Chondrocyte (in vitro differentiated cells): ENCODE measurements at regions not wholly inside any gene's neighbourhood (a gene's known extent, or its start where the extent isn't known, plus 50 kb on each side); places are given as distances from the start of the nearest gene placed in this dataset.
"Not testable (repeated sequence)": the region's sequence is repeated elsewhere in the genome, so short reads cannot be mapped to it uniquely, and the experiment has no call there.

Experiments
- DNase-seq: peaks from one replicate; pipeline ENCODE4 v3.0.0; 2021; ENCODE audit warnings: mixed read lengths, low spot score
- H3K27ac Mint-ChIP-seq: one replicate; pipeline ENCODE4 v1.8.0; 2021; ENCODE audit warnings: mild to moderate bottlenecking, moderate library complexity, mixed read lengths; ENCODE audit not compliant: unreplicated experiment
- H3K27me3 Mint-ChIP-seq: 2 replicates; pipeline ENCODE4 v1.8.0; 2021; ENCODE audit warnings: low read depth, mixed read lengths
- H3K36me3 Mint-ChIP-seq: 2 replicates; pipeline ENCODE4 v1.8.0; 2021; ENCODE audit warnings: low read depth, mixed read lengths
- H3K4me1 Mint-ChIP-seq: 2 replicates; pipeline ENCODE4 v1.8.0; 2021; ENCODE audit warnings: low read depth, mild to moderate bottlenecking, mixed read lengths
- H3K4me3 Mint-ChIP-seq: one replicate; pipeline ENCODE4 v1.8.0; 2021; ENCODE audit warnings: mild to moderate bottlenecking, moderate library complexity, mixed read lengths; ENCODE audit not compliant: unreplicated experiment
- H3K9me3 Mint-ChIP-seq: 2 replicates; pipeline ENCODE4 v1.8.0; 2021; ENCODE audit warnings: low read depth, mixed read lengths
- TF ChIP-seq, protein P1 (sequence below): fragments of 200-600 bp; sonication (generic); IDR thresholded peaks from 2 replicates; pipeline ENCODE4 v1.5.0; 2021; ENCODE audit warnings: antibody characterized with exemption, mild to moderate bottlenecking, moderate library complexity

DNA sequence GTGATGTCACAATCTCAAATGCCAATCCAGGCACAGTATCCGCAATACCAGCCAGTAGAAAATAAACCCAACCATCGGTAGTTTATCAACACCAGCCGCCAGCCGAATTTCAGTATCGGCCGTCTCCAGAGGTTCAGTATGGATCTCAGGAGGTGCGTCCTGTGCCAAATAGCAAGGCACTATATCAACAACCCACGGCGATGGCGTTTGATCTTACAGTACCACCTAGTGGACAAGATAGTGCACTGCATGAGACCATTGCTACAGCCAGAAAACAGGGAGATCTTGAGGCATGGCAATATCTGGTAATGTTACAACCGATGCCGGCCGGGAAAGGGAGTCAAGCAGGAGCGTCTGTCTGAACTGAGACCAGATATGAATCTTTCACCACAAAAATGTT lies 121.8 kb upstream of the DRD5 start:
- not testable (repeated sequence) for DNase-seq, H3K27ac Mint-ChIP-seq, H3K36me3 Mint-ChIP-seq, H3K9me3 Mint-ChIP-seq, H3K27me3 Mint-ChIP-seq, H3K4me3 Mint-ChIP-seq
- H3K4me1 Mint-ChIP-seq, result peaks cover 13% of the 10 kb centered on the region
- TF ChIP-seq, protein P1, sequence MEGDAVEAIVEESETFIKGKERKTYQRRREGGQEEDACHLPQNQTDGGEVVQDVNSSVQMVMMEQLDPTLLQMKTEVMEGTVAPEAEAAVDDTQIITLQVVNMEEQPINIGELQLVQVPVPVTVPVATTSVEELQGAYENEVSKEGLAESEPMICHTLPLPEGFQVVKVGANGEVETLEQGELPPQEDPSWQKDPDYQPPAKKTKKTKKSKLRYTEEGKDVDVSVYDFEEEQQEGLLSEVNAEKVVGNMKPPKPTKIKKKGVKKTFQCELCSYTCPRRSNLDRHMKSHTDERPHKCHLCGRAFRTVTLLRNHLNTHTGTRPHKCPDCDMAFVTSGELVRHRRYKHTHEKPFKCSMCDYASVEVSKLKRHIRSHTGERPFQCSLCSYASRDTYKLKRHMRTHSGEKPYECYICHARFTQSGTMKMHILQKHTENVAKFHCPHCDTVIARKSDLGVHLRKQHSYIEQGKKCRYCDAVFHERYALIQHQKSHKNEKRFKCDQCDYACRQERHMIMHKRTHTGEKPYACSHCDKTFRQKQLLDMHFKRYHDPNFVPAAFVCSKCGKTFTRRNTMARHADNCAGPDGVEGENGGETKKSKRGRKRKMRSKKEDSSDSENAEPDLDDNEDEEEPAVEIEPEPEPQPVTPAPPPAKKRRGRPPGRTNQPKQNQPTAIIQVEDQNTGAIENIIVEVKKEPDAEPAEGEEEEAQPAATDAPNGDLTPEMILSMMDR, result peak; percentile 71

DNA sequence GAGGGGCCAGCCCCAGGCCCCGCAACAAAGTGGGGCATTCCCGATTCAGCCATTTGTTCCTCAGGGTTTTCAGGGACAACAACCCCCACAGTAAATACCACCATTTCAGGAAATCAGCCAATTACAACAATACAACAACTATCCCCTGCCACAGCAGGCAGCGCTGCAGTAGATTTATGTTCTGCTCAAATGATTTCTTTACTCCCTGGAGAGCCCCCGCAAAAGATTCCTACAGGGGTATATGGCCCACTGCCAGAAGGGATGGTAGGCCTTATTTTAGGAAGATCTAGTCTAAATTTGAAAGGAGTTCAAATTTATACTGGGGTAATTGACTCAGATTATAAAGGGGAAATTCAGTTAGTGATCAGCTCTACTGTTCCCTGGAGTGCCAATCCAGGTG lies 120.5 kb upstream of the DRD5 start:
- H3K4me3 Mint-ChIP-seq, DNase-seq, H3K27ac Mint-ChIP-seq, H3K36me3 Mint-ChIP-seq, H3K27me3 Mint-ChIP-seq, H3K9me3 Mint-ChIP-seq: not testable (repeated sequence)
- H3K4me1 Mint-ChIP-seq, result peaks cover 13% of the 10 kb centered on the region

DNA sequence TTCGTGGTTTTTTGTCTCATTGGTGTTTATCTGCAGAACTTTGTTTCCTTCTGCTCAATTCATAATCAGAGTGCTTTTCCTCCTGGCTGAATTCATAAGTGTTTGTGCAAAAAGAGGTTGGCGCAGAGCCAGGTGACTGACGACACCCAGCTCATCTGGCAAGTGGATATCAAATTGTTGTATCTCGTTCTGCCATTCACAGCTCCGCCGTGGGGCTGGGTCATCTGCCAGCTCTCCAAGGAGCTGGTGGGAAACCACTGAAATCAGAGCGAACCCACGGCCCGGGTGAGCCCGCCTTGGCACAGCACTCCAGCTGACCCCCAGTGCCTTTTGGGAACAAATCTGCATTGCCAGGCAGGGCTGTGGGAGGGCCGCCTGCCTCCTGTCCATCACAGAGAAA lies 110.7 kb upstream of the DRD5 start:
- not testable (repeated sequence) for H3K9me3 Mint-ChIP-seq, DNase-seq, H3K4me1 Mint-ChIP-seq, H3K36me3 Mint-ChIP-seq, H3K27ac Mint-ChIP-seq, H3K4me3 Mint-ChIP-seq, H3K27me3 Mint-ChIP-seq

DNA sequence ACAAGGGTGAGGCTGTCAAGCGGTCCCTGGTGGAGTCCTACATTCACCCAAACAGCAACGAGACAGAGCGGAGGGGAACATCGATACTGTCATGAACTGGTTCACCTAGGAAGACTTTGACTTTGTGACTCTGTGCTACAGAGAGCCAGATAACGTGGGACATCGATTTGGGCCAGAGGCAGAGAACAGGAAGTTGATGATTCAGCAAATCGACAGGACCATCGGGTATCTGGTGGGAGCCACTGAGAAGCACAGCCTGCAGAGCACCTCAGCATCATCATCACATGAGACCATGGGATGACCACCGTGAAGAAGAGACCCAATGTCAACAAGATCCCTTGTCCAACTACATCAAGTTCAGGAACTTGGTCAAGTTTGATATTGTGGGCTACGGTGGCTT lies 104.1 kb upstream of the DRD5 start:
- H3K4me1 Mint-ChIP-seq, H3K27me3 Mint-ChIP-seq, H3K9me3 Mint-ChIP-seq, DNase-seq, H3K36me3 Mint-ChIP-seq, H3K4me3 Mint-ChIP-seq, H3K27ac Mint-ChIP-seq: not testable (repeated sequence)

DNA sequence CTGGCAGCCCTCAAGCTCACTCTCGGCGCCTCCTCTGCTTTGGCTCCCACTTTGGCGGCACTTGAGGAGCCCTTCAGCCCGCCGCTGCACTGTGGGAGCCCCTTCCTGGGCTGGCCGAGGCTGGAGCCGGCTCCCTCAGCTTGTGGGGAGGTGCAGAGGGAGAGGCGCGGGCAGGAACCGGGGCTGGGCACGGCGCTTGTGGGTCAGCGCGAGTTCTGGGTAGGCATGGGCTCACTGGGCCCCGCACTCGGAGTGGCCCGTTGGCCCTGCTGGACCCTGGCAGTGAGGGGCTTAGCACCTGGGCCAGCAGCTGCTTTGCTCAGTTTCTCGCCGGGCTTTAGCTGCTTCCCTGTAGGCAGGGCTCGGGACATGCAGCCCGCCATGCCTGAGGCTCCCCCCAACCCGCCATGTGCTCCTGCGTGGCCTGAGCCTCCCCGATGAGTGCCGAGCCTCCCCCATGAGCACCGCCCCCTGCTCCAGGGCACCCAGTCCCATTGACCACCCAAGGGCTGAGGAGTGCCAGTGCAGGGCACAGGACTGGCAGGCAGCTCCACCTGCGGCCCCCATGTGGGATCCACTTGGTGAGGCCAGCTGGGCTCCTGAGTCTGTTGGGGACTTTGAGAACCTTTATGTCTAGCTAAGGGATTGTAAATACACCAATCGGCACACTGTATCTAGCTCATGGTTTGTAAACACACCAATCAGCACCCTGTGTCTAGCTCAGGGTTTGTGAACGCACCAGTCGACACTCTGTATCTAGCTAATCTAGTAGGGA lies 101.5 kb upstream of the DRD5 start:
- Mint-ChIP-seq H3K36me3 (no peaks in the 10 kb centered on the region), H3K27ac (no peak overlapping the region), H3K27me3 (no peaks in the 10 kb centered on the region), H3K9me3 (no peaks in the 10 kb centered on the region), H3K4me3 (no peak overlapping the region), H3K4me1 (no peaks in the 10 kb centered on the region)
- DNase-seq, result peak; percentile 94
- TF ChIP-seq, protein P1, result no peak

DNA sequence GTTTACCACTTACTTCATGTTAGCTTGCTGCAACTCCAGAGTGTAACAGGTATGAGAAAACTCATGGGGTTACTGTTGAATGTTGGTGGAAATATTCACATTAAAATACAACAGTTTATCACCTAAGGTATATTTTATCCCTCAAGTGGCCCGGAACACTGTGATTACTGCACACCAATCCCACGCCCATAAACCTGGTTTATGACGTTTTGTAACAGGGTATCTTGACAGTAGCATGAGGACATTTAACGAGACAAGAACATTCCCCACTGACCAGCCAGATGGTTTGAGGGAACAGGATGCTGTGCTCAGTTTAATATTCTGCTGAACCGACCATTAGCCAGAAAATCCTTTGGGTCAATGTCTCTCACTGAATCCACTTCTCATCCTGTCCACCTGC lies 98.3 kb upstream of the DRD5 start:
- H3K27ac Mint-ChIP-seq, H3K36me3 Mint-ChIP-seq, H3K4me3 Mint-ChIP-seq, H3K4me1 Mint-ChIP-seq, DNase-seq, H3K9me3 Mint-ChIP-seq: not testable (repeated sequence)
- H3K27me3 Mint-ChIP-seq, result peaks cover 12% of the 10 kb centered on the region

DNA sequence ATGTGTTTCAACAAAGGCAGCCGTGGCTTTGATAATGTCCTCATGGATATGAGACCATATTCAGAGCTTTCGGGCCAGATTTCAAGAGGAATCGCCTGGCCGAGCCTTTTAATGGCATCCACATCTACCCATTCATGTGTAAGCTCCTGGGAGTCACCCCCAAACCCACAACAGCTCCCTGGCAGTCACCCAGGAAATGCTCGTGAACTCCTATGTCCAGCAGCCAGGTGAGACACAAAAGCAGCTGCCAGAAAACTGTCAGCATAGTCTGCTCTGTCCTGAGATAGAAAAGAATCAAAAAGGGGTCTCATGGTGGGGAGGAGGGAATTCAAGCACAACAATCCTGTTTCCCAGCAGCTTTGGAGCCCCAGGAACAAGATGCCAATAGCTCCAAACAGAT lies 96.4 kb upstream of the DRD5 start:
- DNase-seq, H3K27ac Mint-ChIP-seq: not testable (repeated sequence)

DNA sequence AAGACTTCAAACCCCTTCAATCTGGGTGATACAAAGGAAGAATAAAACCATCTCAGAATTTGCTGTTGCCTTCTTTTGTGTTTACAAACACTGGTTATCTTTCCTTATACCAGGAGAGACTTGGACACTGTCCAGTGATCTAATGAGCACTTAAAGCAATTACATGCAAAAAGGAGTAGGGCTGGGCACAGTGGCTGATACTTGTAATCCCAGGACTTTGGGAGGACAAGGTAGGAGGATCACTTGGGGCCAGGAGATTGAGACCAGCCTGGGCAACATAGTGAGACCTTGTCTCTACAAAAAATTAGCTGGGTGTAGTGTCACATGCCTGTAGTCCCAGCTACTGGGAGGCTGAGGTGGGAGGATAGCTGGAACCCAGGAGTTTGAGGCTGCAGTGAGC lies 95.7 kb upstream of the DRD5 start:
- Mint-ChIP-seq H3K36me3 (no peaks in the 10 kb centered on the region), H3K9me3 (no peaks in the 10 kb centered on the region), H3K4me3 (no peak overlapping the region), H3K4me1 (peaks cover under 1% of the 10 kb centered on the region), H3K27ac (no peak overlapping the region), H3K27me3 (peaks cover 12% of the 10 kb centered on the region)
- no peak for DNase-seq
- TF ChIP-seq, protein P1, result no peak

More for the DNA sequence above, 96.4 kb upstream of the DRD5 start:
- H3K9me3 Mint-ChIP-seq, H3K4me1 Mint-ChIP-seq, H3K4me3 Mint-ChIP-seq, H3K36me3 Mint-ChIP-seq: not testable (repeated sequence)
- H3K27me3 Mint-ChIP-seq, result peaks cover 12% of the 10 kb centered on the region

DNA sequence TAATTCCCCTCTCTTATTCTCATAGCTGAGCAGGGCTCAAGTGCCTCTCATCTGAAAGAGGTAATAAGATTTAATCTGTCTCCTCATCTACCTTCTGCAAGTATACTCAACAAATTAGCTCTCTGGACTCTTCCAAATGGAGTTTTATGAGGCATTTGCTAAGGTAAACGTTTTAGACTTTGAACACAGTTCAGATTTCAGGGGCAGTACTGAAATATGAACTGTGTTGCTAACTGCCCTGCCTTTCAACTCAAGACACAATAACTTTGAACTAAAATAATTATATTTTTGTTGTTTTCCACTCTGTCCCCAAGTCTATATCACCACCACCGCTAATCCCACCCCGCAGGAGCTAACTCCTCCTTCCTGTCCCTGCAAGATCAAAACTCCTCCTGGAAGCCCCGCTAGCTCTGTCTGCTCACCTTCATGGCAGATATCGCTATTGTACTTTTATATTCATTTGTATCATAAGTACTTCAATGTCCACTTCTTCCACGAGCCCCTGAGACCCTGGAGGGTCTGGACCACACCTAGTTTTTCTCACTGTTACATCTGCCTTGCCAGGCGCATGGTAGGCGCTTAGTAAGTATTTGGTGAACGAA lies 90.7 kb upstream of the DRD5 start:
- H3K27ac Mint-ChIP-seq, result peak overlapping the region; percentile 33
- H3K27me3 Mint-ChIP-seq, H3K36me3 Mint-ChIP-seq, H3K9me3 Mint-ChIP-seq, DNase-seq, H3K4me1 Mint-ChIP-seq: not testable (repeated sequence)
- peak overlapping the region; percentile 79 for H3K4me3 Mint-ChIP-seq
